Right lobe of liver (tissue), 6 donors: ENCODE measurements at regions not wholly inside any gene's neighbourhood (a gene's known extent, or its start where the extent isn't known, plus 50 kb on each side); places are given as distances from the start of the nearest gene placed in this dataset.

Source experiments
- ATAC-seq, 4 donors: fragments of 200-7000 bp; cut with Tn5 transposase; one replicate each; pipeline ENCODE4 v1.9.1; 2020; ENCODE audit warnings: mild to moderate bottlenecking in 4 of 4, moderate library complexity in 4 of 4
- DNase-seq, 3 donors: peaks; one replicate each; pipeline ENCODE4 v3.0.0-alpha.2; 2020
- H3K27ac ChIP-seq, 3 donors: fragments of 200-600 bp; one replicate each; pipeline ENCODE4 v1.8.0; 2022
- H3K27me3 ChIP-seq, 2 donors: fragments of 200-600 bp; one replicate each; pipeline ENCODE4 v1.8.0; 2022
- H3K36me3 ChIP-seq, 4 donors: fragments of 200-600 bp; sonication (generic) in 1 of 4; one replicate each; pipeline versions ENCODE4 v1.5.1 to v1.8.0; 2017 to 2022; ENCODE audit warnings: control low read depth in 1 of 4
- H3K4me1 ChIP-seq, 4 donors: fragments of 200-600 bp; sonication (generic) in 1 of 4; one replicate each; pipeline versions ENCODE4 v1.5.1 to v1.8.0; 2017 to 2022; ENCODE audit warnings: control low read depth in 1 of 4
- H3K4me3 ChIP-seq, 3 donors: fragments of 200-600 bp; one replicate each; pipeline ENCODE4 v1.8.0; 2022
- H3K9me3 ChIP-seq, 4 donors: fragments of 200-600 bp; sonication (generic) in 1 of 4; one replicate each; pipeline versions ENCODE4 v1.5.1 to v1.8.0; 2017 to 2022; ENCODE audit warnings: control low read depth in 1 of 4
- POLR2A ChIP-seq: fragments of 450-650 bp; IDR thresholded peaks from one replicate; pipeline ENCODE4 v1.6.1; 2017; ENCODE audit warnings: antibody characterized with exemption, mild to moderate bottlenecking
- WGBS: methylation state at CpG from one replicate; pipeline ENCODE4 v1.1.6; 2018; ENCODE audit warnings: low coverage, low lambda C conversion rate; ENCODE audit not compliant: insufficient coverage; ENCODE audit errors: missing lambda C conversion rate; 5-methylcytosine and 5-hydroxymethylcytosine counted together
- intact Hi-C, 2 donors: fragments of 100-400 bp; cut with DNase I; formaldehyde crosslinking; loops; one replicate each; pipeline versions ENCODE4 v1.11.2 to v1.14.1; 2022
- TF ChIP-seq, protein P1 (sequence below), 4 donors: fragments of 200-600 bp in 3 of 4; fragments of 450-650 bp in 1 of 4; IDR thresholded peaks; one replicate each; pipeline versions ENCODE4 v1.5.1 to v1.8.0; 2016 to 2022; ENCODE audit warnings: antibody characterized with exemption in 4 of 4, mild to moderate bottlenecking in 2 of 4
- donor health status: DM: no; HTN: yes; CAD: no.
- donor health status: DM: no; HTN: no; CAD: no.
- donor health status: DM: no; HTN: no; CAD: no.
- donor health status: DM: no; HTN: yes; CAD: no.
- donor health status: DM: no; HTN: yes; CAD: no.

- DNase-seq: no peak
- no peak for ATAC-seq
- Histone ChIP-seq H3K4me3 (no peak overlapping the region), H3K36me3 (no peaks in the 10 kb centered on the region), H3K4me1 (no peaks in the 10 kb centered on the region), H3K27ac (no peak overlapping the region), H3K9me3 (no peaks in the 10 kb centered on the region), H3K27me3 (no peaks in the 10 kb centered on the region)
- no peak for TF ChIP-seq POLR2A
- TF ChIP-seq, protein P1, sequence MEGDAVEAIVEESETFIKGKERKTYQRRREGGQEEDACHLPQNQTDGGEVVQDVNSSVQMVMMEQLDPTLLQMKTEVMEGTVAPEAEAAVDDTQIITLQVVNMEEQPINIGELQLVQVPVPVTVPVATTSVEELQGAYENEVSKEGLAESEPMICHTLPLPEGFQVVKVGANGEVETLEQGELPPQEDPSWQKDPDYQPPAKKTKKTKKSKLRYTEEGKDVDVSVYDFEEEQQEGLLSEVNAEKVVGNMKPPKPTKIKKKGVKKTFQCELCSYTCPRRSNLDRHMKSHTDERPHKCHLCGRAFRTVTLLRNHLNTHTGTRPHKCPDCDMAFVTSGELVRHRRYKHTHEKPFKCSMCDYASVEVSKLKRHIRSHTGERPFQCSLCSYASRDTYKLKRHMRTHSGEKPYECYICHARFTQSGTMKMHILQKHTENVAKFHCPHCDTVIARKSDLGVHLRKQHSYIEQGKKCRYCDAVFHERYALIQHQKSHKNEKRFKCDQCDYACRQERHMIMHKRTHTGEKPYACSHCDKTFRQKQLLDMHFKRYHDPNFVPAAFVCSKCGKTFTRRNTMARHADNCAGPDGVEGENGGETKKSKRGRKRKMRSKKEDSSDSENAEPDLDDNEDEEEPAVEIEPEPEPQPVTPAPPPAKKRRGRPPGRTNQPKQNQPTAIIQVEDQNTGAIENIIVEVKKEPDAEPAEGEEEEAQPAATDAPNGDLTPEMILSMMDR (IDR thresholded peaks at IDR 0.05): no peak
- intact Hi-C loops: loop anchor here (5.0 to 10.0 kb wide), 3 partner anchors 279 to 396 kb away; no protein-coding TSS in a partner anchor
- WGBS: 39% methylated on average over 4 of the region's 4 CpGs
These were observed 80.3 kb upstream of the GAREM1 start for GRCh38 chr18:32550963-32551362.

- no peaks in the 10 kb centered on the region for H3K27me3 ChIP-seq
- 35% methylated on average over 5 of the region's 5 CpGs for WGBS
- no peaks in the 10 kb centered on the region for H3K9me3 ChIP-seq
- intact Hi-C loops: loop anchor here (5.0 to 10.0 kb wide), 4 partner anchors 275 to 395 kb away; no protein-coding TSS in a partner anchor
- ATAC-seq (peak; percentile 92 to 95 (median 94)), DNase-seq (peak; percentile 55 to 66 (median 57))
- H3K36me3 ChIP-seq: no peaks in the 10 kb centered on the region
- H3K4me3 ChIP-seq: no peak overlapping the region
- TF ChIP-seq, protein P1 (IDR thresholded peaks at IDR 0.05): peak; percentile 72 to 88 (median 78)
- no peak for TF ChIP-seq POLR2A
- H3K27ac ChIP-seq: no peak overlapping the region
- H3K4me1 ChIP-seq: no peaks in the 10 kb centered on the region
These were observed 78.8 kb upstream of the GAREM1 start for GRCh38 chr18:32549248-32550110.

DNA sequence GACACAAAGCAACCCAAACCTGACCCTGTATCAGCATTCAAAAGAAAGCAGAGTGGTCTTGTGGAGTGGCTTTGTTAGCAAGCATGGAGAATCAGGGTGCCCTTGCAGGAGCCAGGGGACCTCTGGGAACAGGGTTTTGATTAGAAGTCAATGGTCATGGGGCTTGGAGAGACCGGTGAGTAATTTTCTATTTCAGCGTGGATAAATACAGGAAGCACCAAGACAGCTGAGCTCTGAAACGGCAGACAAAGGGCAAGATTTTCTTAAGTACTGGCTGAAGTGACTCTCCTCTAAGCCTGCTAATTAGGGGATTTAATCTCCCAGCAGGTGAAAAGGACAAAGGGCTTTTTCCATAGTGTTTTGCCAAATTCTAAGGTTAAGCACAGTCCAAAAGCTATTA, 78.0 kb upstream of the GAREM1 start:
- Histone ChIP-seq H3K4me3 (no peak overlapping the region), H3K9me3 (no peaks in the 10 kb centered on the region), H3K27ac (no peak overlapping the region), H3K36me3 (no peaks in the 10 kb centered on the region), H3K27me3 (no peaks in the 10 kb centered on the region), H3K4me1 (no peaks in the 10 kb centered on the region)
- ATAC-seq (no peak), DNase-seq (no peak)
- no peak for TF ChIP-seq POLR2A
- TF ChIP-seq, protein P1 (IDR thresholded peaks at IDR 0.05): no peak
- 48% methylated on average over 3 of the region's 3 CpGs for WGBS
- intact Hi-C loops: loop anchor here in 1 of 2 donors (10.0 kb wide), 1 partner anchor 274 kb away; no protein-coding TSS in a partner anchor

DNA sequence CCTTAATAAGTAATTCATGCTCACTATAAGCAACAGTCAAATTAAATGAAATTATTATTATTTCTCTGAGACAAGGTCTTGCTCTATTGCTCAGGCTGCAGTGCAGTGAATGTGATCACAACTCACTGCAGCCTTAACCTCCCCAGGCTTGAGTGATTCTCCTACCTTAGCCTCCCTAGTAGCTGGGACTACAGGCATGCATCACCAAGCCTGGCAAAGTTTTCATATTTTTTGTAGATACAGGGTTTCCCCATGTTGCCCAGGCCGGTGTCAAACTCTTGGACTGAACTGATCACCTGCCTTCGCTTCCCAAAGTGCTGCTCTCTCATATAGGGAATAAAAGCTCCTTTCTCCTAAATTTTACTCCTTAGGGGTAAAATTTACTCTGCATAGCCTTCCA, 74.9 kb upstream of the GAREM1 start:
- Histone ChIP-seq H3K27ac (no peak overlapping the region), H3K9me3 (no peaks in the 10 kb centered on the region), H3K4me1 (no peaks in the 10 kb centered on the region), H3K4me3 (no peak overlapping the region), H3K36me3 (no peaks in the 10 kb centered on the region), H3K27me3 (no peaks in the 10 kb centered on the region)
- TF ChIP-seq, protein P1 (IDR thresholded peaks at IDR 0.05): no peak
- TF ChIP-seq POLR2A: no peak
- ATAC-seq (no peak), DNase-seq (no peak)
- intact Hi-C loops: loop anchor here in 1 of 2 donors (10.0 kb wide), 1 partner anchor 271 kb away; no protein-coding TSS in a partner anchor
- WGBS: 82% methylated on average over 2 of the region's 2 CpGs
